CD4-positive, alpha-beta T cell treated with Interleukin-15 for 1 hour (primary cell): ENCODE measurements at regions not wholly inside any gene's neighbourhood (a gene's known extent, or its start where the extent isn't known, plus 50 kb on each side); places are given as distances from the start of the nearest gene placed in this dataset.

Experiments
- DNase-seq: peaks from one replicate; pipeline ENCODE4 v3.0.0-alpha.2; 2020

GRCh38 chr10:3622845-3623621 lies 162.0 kb downstream of the KLF6 start:
- DNase-seq, result no peak

GRCh38 chr10:3622427-3622826 lies 162.6 kb downstream of the KLF6 start:
- no peak for DNase-seq

- DNase-seq, result no peak
Measured at GRCh38 chr10:3620818-3621217, 164.2 kb downstream of the KLF6 start.

- no peak for DNase-seq
Measured at GRCh38 chr10:3619241-3619640, 165.8 kb downstream of the KLF6 start.

- no peak for DNase-seq
Measured at GRCh38 chr10:3616880-3617279, 168.1 kb downstream of the KLF6 start.

GRCh38 chr10:3613318-3613717 lies 171.7 kb downstream of the KLF6 start:
- no peak for DNase-seq

GRCh38 chr10:3612183-3613001 lies 172.6 kb downstream of the KLF6 start:
- no peak for DNase-seq

GRCh38 chr10:3606309-3606708 lies 178.7 kb downstream of the KLF6 start:
- no peak for DNase-seq

GRCh38 chr10:3605882-3606281 lies 179.1 kb downstream of the KLF6 start:
- DNase-seq, result no peak

GRCh38 chr10:3595736-3596135 lies 189.3 kb downstream of the KLF6 start:
- DNase-seq, result no peak

- DNase-seq, result no peak
Measured at GRCh38 chr10:3593611-3594010, 191.4 kb downstream of the KLF6 start.

- DNase-seq, result no peak
Measured at GRCh38 chr10:3592424-3592823, 192.6 kb downstream of the KLF6 start.

GRCh38 chr10:3588816-3589215 lies 196.2 kb downstream of the KLF6 start:
- DNase-seq, result no peak

GRCh38 chr10:3588346-3588745 lies 196.7 kb downstream of the KLF6 start:
- DNase-seq, result no peak

- DNase-seq, result no peak
Measured at GRCh38 chr10:3584926-3585784, 199.9 kb downstream of the KLF6 start.

- DNase-seq, result no peak
Measured at GRCh38 chr10:3580565-3580964, 204.4 kb downstream of the KLF6 start.

GRCh38 chr10:3579845-3580244 lies 205.2 kb downstream of the KLF6 start:
- DNase-seq, result no peak

- no peak for DNase-seq
Measured at GRCh38 chr10:3578682-3579081, 206.3 kb downstream of the KLF6 start.

GRCh38 chr10:3578159-3578558 lies 206.8 kb downstream of the KLF6 start:
- DNase-seq, result no peak

GRCh38 chr10:3574451-3574850 lies 210.6 kb downstream of the KLF6 start:
- DNase-seq, result no peak

GRCh38 chr10:3573498-3573897 lies 211.5 kb downstream of the KLF6 start:
- DNase-seq, result no peak

GRCh38 chr10:3571310-3571825 lies 213.6 kb downstream of the KLF6 start:
- DNase-seq, result no peak

- DNase-seq, result no peak
Measured at GRCh38 chr10:3570855-3571266, 214.1 kb downstream of the KLF6 start.
